T-cell (primary cell): ENCODE measurements at regions not wholly inside any gene's neighbourhood (a gene's known extent, or its start where the extent isn't known, plus 50 kb on each side); places are given as distances from the start of the nearest gene placed in this dataset.

Source experiments
- ATAC-seq, 4 experiments: fragments of 200-7000 bp in 3 of 4; fragments of 150-1000 bp in 1 of 4; cut with Tn5 transposase; replicated peaks in 1 of 4; 1 replicate in 3 of 4; 2 replicates in 1 of 4; pipeline ENCODE4 v1.10.0; 2021; ENCODE audit warnings: moderate library complexity in 3 of 4, mild to moderate bottlenecking in 2 of 4, moderate number of reproducible peaks in 1 of 4
- CTCF ChIA-PET, 2 donors: fragments of 300-600 bp; sonication (Branson Sonifier 250); formaldehyde crosslinking; loops; one replicate each; lab custom pipeline; 2022; ENCODE audit warnings: antibody characterized with exemption in 2 of 2; lab: Charles Lee
- POLR2A ChIA-PET, 2 donors: fragments of 300-600 bp; sonication (Branson Sonifier 250); formaldehyde crosslinking; loops; one replicate each; lab custom pipeline; 2022; ENCODE audit warnings: antibody characterized with exemption in 2 of 2; lab: Charles Lee
- DNase-seq, 35 experiments: peaks; one replicate each; pipeline versions ENCODE4 v3.0.0 to v3.0.0-alpha.2; 2013 to 2023
- H3K27ac ChIP-seq: one replicate; pipeline ENCODE4 v1.5.1; 2013; ENCODE audit warnings: low read length
- H3K27me3 ChIP-seq, 2 experiments: replicated peaks in 1 of 2; 1 replicate in 1 of 2; 2 replicates in 1 of 2; pipeline versions ENCODE4 v1.6.1 to v1.7.0; 2013; ENCODE audit warnings: low read length in 1 of 2, mixed read lengths in 1 of 2; ENCODE audit not compliant: control insufficient read depth in 2 of 2, insufficient read depth in 2 of 2; ENCODE audit errors: extremely low read depth in 1 of 2
- H3K36me3 ChIP-seq, 2 donors: 1 replicate in 1 of 2; 2 replicates in 1 of 2; pipeline versions ENCODE4 v1.6.1 to v1.7.0; 2013; ENCODE audit warnings: low read length in 1 of 2; ENCODE audit not compliant: control insufficient read depth in 2 of 2, insufficient read depth in 1 of 2; ENCODE audit errors: extremely low read depth in 1 of 2
- H3K4me1 ChIP-seq, 2 experiments: 1 replicate in 1 of 2; 2 replicates in 1 of 2; pipeline versions ENCODE4 v1.6.1 to v1.7.0; 2013; ENCODE audit warnings: low read length in 2 of 2, mixed read lengths in 1 of 2; ENCODE audit not compliant: insufficient read depth in 2 of 2, control insufficient read depth in 1 of 2; ENCODE audit errors: extremely low read depth in 1 of 2
- H3K4me3 ChIP-seq, 2 donors: 1 replicate in 1 of 2; 2 replicates in 1 of 2; pipeline versions ENCODE4 v1.5.1 to v1.7.0; 2013; ENCODE audit warnings: mild to moderate bottlenecking in 2 of 2, low read length in 1 of 2, moderate library complexity in 1 of 2; ENCODE audit not compliant: control insufficient read depth in 1 of 2; ENCODE audit errors: extremely low read depth in 1 of 2
- H3K9me3 ChIP-seq: 2 replicates; pipeline ENCODE4 v1.7.0; 2013
- H3K27ac Mint-ChIP-seq, 2 donors: one replicate each; pipeline ENCODE4 v1.8.0; 2020 to 2021; ENCODE audit warnings: mild to moderate bottlenecking in 2 of 2, mixed read lengths in 2 of 2
- H3K27me3 Mint-ChIP-seq, 2 donors: one replicate each; pipeline ENCODE4 v1.8.0; 2021 to 2022; ENCODE audit warnings: mixed read lengths in 2 of 2
- H3K36me3 Mint-ChIP-seq: one replicate; pipeline ENCODE4 v1.8.0; 2021; ENCODE audit warnings: mixed read lengths
- H3K4me1 Mint-ChIP-seq, 3 donors: one replicate each; pipeline ENCODE4 v1.8.0; 2020 to 2022; ENCODE audit warnings: mixed read lengths in 3 of 3, mild to moderate bottlenecking in 1 of 3
- H3K4me3 Mint-ChIP-seq, 3 donors: one replicate each; pipeline ENCODE4 v1.8.0; 2020 to 2022; ENCODE audit warnings: mild to moderate bottlenecking in 3 of 3, mixed read lengths in 3 of 3, moderate library complexity in 3 of 3
- H3K9me3 Mint-ChIP-seq, 3 donors: one replicate each; pipeline ENCODE4 v1.8.0; 2020 to 2022; ENCODE audit warnings: mixed read lengths in 3 of 3
- WGBS: methylation state at CpG from one replicate; pipeline ENCODE4 v1.1.5; 2013; ENCODE audit warnings: missing lambda C conversion rate; ENCODE audit not compliant: insufficient coverage; 5-methylcytosine and 5-hydroxymethylcytosine counted together

- peaks cover 0 to 9% of the 10 kb centered on the region in 2 experiments for H3K27me3 ChIP-seq
- CTCF ChIA-PET = no interaction called here
- WGBS = 80% methylated on average over 1 of the region's 1 CpG
- H3K36me3 Mint-ChIP-seq = no peaks in the 10 kb centered on the region
- no peak overlapping the region for H3K4me3 ChIP-seq
- H3K27me3 Mint-ChIP-seq = peaks cover 0 to 17% of the 10 kb centered on the region in 2 donors
- ATAC-seq = no peak
- H3K27ac ChIP-seq = no peak overlapping the region
- no peaks in the 10 kb centered on the region for H3K9me3 ChIP-seq
- no peak for DNase-seq
- H3K9me3 Mint-ChIP-seq = peaks cover 7 to 17% (median 11%) of the 10 kb centered on the region in 3 donors
- POLR2A ChIA-PET = no interaction called here
- no peaks in the 10 kb centered on the region for H3K4me1 ChIP-seq
- no peaks in the 10 kb centered on the region for H3K36me3 ChIP-seq
- H3K4me1 Mint-ChIP-seq = peaks cover 0 to 1% (median 0%) of the 10 kb centered on the region in 3 donors
- no peak overlapping the region for H3K27ac Mint-ChIP-seq
- H3K4me3 Mint-ChIP-seq = no peak overlapping the region
Measured at GRCh38 chr16:10232757-10233156, 50.5 kb upstream of the GRIN2A start.

DNA sequence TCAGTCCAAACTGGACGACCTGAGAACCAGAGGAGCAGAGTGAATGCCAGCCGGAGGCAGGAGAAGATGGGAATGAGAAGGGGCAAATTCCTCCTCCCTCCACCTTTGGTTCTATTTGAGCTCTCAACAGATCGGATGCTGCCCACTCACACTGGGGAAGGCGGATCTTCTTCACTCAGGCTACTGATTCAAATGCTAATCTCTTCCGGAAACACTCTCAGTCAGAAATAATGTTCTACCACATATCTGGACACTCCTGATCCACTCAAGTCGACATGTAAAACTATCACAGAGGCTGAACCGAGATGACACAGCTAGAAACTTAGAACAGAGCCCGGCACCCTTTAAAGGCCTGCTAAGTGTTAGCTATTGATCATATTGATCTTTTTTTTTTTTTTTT is 57.4 kb upstream of the GRIN2A start:
- Histone ChIP-seq H3K4me1 (no peaks in the 10 kb centered on the region), H3K4me3 (no peak overlapping the region), H3K27ac (no peak overlapping the region), H3K36me3 (no peaks in the 10 kb centered on the region), H3K27me3 (peaks cover 0 to 8% of the 10 kb centered on the region in 2 experiments), H3K9me3 (no peaks in the 10 kb centered on the region)
- Mint-ChIP-seq H3K4me3 (no peak overlapping the region), H3K4me1 (no peaks in the 10 kb centered on the region), H3K9me3 (no peaks in the 10 kb centered on the region), H3K27ac (no peak overlapping the region), H3K36me3 (no peaks in the 10 kb centered on the region), H3K27me3 (peaks cover 16 to 23% of the 10 kb centered on the region in 2 donors)
- 92% methylated on average over 2 of the region's 8 CpGs for WGBS
- no peak for DNase-seq
- ChIA-PET POLR2A (no interaction called here), CTCF (interaction anchor here in 1 of 2 donors (0.7 kb wide), 1 partner anchor 1644 kb away, joined by 5 read pairs; no protein-coding TSS in a partner anchor)
- no peak for ATAC-seq

DNA sequence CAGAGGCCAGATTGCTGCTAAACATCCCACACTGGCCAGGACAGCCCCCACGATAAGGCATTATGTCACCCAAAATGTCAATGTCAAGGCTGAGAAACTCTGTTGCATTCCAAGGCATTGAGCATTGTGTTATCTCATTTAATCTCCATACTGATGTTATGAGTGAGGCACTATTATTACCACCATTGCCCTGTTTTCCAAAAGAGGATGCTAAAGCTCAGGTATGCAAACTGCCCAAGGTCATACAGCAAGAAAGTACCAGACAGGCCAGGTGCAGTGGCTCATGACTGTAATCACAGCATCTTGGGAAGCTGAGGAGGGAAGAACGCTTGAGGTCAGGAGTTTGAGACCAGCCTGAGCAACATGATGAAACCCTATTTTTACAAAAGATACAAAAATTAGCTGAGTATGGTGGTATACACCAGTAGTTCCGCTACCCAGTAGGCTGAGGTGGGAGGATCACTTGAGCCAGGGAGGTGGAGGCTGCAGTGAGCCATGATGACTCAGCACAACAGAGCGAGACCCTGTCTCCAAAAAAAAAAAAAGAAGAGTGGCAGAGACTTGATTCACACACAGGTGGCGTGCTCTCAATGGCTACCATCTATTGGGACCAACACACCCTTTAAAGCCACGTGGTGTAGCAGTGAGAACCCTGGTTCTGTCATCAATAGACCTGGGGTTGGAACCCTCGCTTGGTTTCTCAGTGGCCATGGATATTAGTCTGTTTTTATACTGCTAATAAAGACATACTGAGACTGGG is 58.8 kb upstream of the GRIN2A start:
- Histone ChIP-seq H3K27me3 (peaks cover 0 to 11% of the 10 kb centered on the region in 2 experiments), H3K36me3 (no peaks in the 10 kb centered on the region), H3K4me3 (no peak overlapping the region), H3K9me3 (no peaks in the 10 kb centered on the region), H3K27ac (no peak overlapping the region), H3K4me1 (no peaks in the 10 kb centered on the region)
- no peaks in the 10 kb centered on the region for H3K36me3 Mint-ChIP-seq
- H3K27ac Mint-ChIP-seq = no peak overlapping the region
- ChIA-PET POLR2A (no interaction called here), CTCF (no interaction called here)
- no peak for ATAC-seq
- 20% methylated on average over 1 of the region's 7 CpGs for WGBS
- H3K27me3 Mint-ChIP-seq = peaks cover 16 to 19% of the 10 kb centered on the region in 2 donors
- DNase-seq = no peak
- no peaks in the 10 kb centered on the region for H3K4me1 Mint-ChIP-seq
- no peak overlapping the region for H3K4me3 Mint-ChIP-seq
- no peaks in the 10 kb centered on the region for H3K9me3 Mint-ChIP-seq

- Mint-ChIP-seq H3K27me3 (peaks cover 16 to 19% of the 10 kb centered on the region in 2 donors), H3K4me3 (no peak overlapping the region), H3K9me3 (no peaks in the 10 kb centered on the region), H3K36me3 (no peaks in the 10 kb centered on the region), H3K27ac (no peak overlapping the region), H3K4me1 (no peaks in the 10 kb centered on the region)
- Histone ChIP-seq H3K4me1 (no peaks in the 10 kb centered on the region), H3K36me3 (no peaks in the 10 kb centered on the region), H3K9me3 (no peaks in the 10 kb centered on the region), H3K4me3 (no peak overlapping the region), H3K27me3 (peaks cover 0 to 11% of the 10 kb centered on the region in 2 experiments), H3K27ac (no peak overlapping the region)
- WGBS = 45% methylated on average over 2 of the region's 2 CpGs
- CTCF ChIA-PET = no interaction called here
- DNase-seq (no peak), ATAC-seq (no peak)
- POLR2A ChIA-PET = no interaction called here
Measured at GRCh38 chr16:10242097-10242496, 59.9 kb upstream of the GRIN2A start.

- CTCF ChIA-PET = no interaction called here
Measured at GRCh38 chr16:10242916-10243315, 60.7 kb upstream of the GRIN2A start.

DNA sequence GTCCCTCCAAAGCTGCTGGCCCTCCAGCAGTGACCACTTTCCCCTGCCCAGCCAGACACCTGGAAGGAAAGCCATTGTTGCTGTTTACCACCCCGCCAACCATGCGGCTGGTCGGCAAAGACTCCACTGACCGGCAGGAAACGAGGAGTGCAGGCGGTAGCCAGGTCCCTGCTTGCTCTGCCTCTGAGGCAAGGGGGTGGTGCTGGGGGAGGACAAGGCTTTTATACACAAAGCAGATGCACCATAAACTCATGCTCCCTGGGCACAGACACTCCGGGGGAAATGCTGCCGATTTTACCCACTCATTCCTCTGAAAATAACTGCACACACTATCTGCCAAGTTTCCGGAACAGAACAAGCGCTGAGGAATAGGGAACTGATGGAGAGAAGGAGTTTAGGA is 62.8 kb upstream of the GRIN2A start:
- WGBS = 86% methylated on average over 4 of the region's 10 CpGs
- ChIA-PET POLR2A (interaction anchor here in 1 of 2 donors (0.6 to 0.7 kb wide), 2 partner anchors 16 to 113 kb away, joined by 3 to 5 read pairs; no protein-coding TSS in a partner anchor), CTCF (interaction anchor here in 1 of 2 donors (1.0 kb wide), 1 partner anchor 144 kb away, joined by 3 read pairs; no protein-coding TSS in a partner anchor)
- no peaks in the 10 kb centered on the region for H3K9me3 ChIP-seq
- no peak overlapping the region for H3K4me3 ChIP-seq
- no peak overlapping the region for H3K27ac Mint-ChIP-seq
- no peaks in the 10 kb centered on the region for H3K4me1 ChIP-seq
- H3K36me3 Mint-ChIP-seq = no peaks in the 10 kb centered on the region
- H3K9me3 Mint-ChIP-seq = no peaks in the 10 kb centered on the region
- H3K27me3 ChIP-seq = peaks cover 0 to 8% of the 10 kb centered on the region in 2 experiments
- no peaks in the 10 kb centered on the region for H3K36me3 ChIP-seq
- no peak overlapping the region for H3K4me3 Mint-ChIP-seq
- DNase-seq (no peak), ATAC-seq (no peak)
- H3K27me3 Mint-ChIP-seq = peaks cover 6 to 8% of the 10 kb centered on the region in 2 donors
- H3K4me1 Mint-ChIP-seq = no peaks in the 10 kb centered on the region
- H3K27ac ChIP-seq = no peak overlapping the region

More at GRCh38 chr16:10242916-10243315, 60.7 kb upstream of the GRIN2A start:
- 60% methylated on average over 3 of the region's 6 CpGs for WGBS
- no peaks in the 10 kb centered on the region for H3K4me1 Mint-ChIP-seq
- no peaks in the 10 kb centered on the region for H3K9me3 Mint-ChIP-seq
- no peak overlapping the region for H3K27ac Mint-ChIP-seq
- H3K4me3 ChIP-seq = no peak overlapping the region
- DNase-seq (no peak), ATAC-seq (no peak)
- no peaks in the 10 kb centered on the region for H3K9me3 ChIP-seq
- H3K27me3 ChIP-seq = peaks cover 0 to 11% of the 10 kb centered on the region in 2 experiments
- no peak overlapping the region for H3K27ac ChIP-seq
- no peaks in the 10 kb centered on the region for H3K4me1 ChIP-seq
- H3K36me3 ChIP-seq = no peaks in the 10 kb centered on the region
- no peak overlapping the region for H3K4me3 Mint-ChIP-seq
- H3K36me3 Mint-ChIP-seq = no peaks in the 10 kb centered on the region
- POLR2A ChIA-PET = no interaction called here
- peaks cover 16% of the 10 kb centered on the region in 2 donors for H3K27me3 Mint-ChIP-seq
